ENCODE measurements at regions not wholly inside any gene's neighbourhood (a gene's known extent, or its start where the extent isn't known, plus 50 kb on each side); places are given as distances from the start of the nearest gene placed in this dataset.

DNA sequence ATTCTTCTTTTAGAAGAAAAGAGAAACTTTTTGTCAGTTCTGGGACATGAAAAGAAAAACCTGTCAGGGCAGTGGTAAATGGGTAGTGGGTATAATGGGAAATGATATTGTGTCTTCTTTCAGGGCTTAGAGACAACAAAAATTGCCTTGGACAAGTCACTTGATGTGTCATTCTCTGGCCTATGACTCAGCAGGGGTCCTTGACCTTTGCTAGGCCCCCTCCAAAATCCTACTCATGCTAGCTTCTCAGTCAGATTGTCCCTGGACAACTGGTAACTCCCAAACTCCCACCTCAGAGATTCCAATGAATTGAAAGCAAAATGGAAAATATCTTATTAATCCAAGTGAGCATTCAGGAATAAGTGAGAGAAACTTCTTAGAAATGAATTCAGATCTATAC, 258.8 kb upstream of the SPRY2 start:
- DNase-seq, result no peak

DNA sequence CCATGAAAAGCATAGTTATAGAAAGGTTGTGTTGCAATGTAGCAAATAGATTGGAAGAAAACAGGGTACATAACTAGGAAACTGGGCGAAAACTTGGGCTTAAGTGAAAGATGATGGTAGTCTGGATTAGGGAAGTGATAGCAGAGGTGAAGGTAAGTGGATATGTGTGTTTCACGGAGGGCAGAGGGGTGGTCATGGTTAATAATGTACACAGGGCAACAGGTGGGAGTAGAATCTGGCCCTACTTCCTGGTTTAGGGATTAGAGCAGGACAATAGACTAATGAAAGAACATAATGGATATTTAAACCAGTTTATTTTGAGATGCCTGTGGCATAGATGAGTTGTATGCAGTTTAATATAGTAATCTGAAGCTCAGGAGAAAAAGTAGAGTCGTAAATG, 257.3 kb upstream of the SPRY2 start:
- DNase-seq, result no peak

DNA sequence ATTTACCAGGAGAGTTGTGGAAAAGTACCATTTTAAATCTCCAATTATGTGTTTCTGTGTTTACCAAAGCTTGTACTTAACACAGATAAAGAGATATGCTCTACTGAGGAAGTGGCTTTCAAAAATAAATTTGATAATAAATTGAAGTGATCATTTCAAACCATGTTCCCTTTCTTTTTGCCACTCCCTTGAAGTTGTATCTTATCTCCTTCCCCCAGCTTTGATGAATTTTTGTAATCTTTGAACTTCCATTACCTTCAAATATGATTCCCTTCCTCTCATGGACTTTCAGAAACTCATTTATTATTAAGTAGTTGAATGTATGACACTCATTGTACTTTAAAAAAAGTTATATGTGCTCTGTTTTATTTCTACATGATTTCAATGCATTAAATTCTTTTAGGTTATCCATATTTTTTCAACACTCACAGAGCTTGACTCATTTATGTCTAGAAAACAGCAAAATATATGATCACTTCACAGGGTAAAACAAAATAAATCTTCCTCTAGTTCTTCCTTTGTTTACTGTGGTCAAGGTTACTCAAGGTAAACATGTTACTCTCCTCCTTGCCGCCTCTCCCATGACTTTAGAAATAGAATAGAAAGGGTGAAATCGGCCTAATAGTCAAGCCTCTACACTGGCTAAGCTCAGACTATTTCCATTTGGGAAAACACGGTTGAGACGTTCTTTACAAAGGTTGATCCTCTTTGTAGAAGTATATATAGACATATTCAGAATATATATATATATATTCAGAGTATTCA, 251.2 kb upstream of the SPRY2 start:
- DNase-seq, result no peak

DNA sequence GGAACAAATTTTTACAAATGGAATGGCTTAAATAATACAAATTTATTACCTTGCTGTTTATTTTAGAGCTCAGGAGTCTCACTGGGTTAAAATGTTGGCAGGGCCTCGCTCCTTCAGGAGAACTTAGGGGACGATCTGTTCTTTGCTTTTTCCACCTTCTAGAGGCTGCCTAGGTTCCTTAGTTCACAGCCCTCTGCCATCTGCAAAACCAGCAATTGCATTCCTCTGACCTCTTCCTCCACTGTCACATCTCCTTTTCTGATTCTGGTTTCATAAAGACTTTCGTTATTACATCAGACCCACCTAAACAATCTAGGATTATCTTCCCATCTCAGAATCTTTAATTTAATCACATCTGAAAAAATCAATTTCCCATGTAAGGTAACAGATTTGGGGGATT, 249.6 kb upstream of the SPRY2 start:
- no peak for DNase-seq

DNA sequence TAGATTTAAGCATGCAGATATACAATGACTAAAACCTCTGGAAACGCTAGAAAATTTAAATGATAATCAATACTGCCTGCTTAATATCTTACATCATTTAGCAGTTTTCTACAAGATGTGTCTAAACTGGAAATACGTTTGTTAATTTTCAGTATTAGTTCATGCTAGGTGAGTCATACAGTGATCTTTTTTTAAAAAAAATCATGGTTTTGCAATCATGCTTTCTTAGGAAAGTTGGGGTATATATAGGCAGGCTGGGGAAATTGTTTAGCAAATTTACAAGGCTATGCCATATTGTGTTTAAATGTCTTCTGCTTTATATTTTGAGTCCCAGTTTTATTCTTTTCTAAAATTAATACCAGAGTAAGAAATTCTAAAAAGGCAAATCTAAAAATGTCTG, 245.4 kb upstream of the SPRY2 start:
- DNase-seq, result no peak

DNA sequence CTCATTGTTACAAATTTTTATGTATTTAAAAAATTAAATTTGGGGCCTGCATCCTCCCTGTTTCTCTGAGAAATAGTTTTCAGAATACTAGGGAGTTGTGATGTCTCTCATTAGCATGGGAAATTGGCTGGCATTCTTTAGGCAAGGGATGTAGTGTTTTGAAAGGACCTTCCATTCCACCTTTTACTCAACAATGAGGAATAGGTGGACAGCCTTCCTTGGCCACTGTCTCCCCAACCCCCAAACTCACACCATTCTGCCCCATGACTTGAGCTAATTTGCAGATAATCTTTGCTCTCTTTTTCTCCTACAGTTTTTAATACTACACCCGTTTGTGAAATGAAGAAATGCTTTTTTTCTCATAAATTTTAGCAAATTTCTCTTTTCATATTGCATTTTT, 244.6 kb upstream of the SPRY2 start:
- no peak for DNase-seq

DNA sequence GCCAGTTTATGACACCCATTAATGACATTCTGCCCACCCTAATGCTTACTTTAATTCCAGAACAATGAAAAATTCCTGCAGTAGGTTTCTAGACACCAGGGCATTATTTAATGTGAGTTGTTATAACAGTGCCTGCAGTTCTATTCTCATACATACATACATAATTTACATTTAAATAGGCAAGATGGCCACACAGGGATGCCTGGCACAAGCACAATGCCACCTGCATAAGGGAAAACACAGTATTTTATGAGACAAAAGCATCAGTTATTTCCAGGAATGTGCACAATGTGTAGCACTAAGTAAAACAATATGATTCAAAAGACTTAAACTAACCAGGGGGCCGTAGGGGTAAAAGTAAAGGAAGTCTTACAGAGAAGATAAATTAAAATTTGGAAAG, 243.9 kb upstream of the SPRY2 start:
- DNase-seq, result no peak

DNA sequence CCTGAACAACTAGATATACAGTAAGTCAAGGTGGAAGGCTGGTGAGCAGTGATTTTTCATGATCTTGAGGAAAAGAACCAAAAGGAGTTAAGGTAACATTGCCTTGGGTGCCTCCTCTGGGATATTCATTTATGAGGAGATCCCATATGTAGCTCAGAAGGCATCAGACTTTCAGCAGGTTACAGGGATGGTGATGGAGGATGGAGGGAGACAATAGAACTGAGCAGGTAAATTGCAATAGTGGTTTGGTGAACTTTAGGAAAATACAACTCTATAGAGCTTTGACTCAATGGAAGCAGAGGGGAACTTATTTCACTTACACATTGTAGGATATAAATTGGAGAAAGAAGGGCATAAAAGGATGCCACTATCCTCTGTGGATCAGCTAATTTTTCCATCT, 243.4 kb upstream of the SPRY2 start:
- DNase-seq, result no peak

DNA sequence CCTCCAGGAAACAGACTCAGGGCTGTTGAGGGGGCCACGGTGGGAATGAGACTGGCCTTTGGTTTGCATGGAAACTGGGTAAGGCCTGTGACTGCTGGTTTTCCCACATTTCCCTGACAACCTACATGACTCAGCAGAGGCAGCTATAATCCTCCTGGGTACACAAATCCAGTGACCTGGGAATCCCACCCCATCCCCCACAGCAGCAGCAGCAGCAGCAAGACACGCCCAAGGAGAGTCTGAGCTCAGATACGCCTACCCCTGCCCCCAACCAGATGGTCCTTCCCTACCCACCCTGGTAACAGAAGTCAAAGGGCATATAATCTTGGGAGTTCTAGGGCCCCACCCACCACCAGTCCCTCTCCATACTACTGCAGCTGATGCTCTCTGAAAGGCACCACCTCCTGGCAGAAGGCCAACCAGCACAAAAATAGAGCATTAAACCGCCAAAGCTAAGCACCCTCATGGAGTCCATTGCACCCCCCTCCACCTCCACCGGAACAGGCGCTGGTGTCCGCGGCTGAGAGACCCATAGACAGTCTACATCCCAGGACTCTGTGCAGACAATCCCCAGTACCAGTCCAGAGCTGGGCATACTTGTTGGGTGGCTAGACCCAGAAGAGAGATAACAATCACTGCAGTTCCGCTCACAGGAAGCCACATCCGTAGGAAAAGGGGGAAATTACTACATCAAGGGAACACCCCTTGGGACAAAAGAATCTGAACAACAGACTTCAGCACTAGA, 237.2 kb upstream of the SPRY2 start:
- DNase-seq, result no peak

DNA sequence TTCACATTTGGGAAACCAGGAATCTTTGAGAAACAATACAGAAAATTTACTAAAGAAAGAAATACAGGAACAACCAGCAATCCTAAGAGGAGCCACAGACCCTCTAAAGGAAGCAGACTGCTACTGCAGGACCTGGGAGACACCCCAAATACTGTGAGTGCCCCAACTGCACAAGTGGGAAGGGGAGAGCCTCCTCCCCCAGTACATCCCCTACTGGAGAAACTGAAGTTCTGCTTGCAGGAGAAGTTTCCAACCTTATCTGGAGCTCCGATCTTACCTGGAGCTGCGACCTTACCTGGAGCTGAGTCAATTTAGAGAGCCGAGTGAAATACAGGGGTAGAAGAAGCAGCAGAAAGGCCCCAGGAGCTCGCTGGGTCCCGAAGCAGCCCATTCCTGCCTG, 236.4 kb upstream of the SPRY2 start:
- no peak for DNase-seq

DNA sequence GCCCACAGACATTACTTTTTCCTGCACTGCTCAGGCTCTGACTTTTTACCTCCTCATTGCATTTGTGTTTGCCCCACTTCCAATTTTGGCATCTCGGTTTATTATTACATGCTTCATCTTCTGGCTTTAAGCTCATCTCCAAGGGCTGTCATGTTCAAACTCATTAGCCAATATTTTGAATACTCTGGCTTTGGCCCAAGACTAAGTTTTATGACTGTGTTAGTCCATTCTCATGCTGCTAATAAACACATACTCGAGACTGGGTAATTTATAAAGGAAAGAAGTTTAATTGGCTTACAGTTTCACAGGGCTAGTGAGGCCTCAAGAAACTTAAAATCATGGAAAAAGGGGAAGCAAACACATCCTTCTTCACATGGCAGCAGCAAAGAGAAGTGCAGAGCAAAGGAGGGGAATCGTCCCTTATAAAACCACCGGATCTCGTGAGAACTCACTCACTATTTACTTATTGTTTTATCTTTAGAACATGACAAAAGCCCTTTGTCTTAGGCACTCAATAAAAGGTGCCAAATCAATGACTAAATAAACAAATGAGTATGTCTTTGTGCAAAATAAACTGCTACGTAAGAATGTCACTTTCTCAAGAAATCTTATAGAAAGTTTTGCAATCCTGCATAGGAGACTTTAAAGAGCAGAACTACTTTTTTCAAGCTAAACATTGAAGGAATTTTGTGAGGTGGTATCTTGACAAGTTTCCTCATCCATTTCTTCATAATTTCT, 233.4 kb upstream of the SPRY2 start:
- DNase-seq, result no peak

DNA sequence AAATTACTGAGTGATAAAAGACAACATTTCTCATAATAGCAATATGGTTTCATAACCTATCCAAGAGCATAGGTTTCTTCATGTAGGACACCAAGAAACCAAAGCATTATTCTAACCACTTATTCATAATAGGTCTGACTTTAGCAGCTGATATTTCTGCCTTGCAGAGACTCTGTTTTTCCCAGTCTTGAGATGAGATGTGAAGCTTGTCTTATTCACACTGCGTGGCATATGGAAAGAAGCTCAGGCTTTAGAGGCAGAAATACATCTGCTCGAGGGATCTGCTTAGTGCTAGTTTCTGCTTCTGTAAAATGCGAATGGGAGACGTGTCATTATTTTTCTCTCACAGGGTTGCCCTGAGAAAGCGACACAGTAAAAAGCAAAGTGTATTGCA, 232.0 kb upstream of the SPRY2 start:
- no peak for DNase-seq

DNA sequence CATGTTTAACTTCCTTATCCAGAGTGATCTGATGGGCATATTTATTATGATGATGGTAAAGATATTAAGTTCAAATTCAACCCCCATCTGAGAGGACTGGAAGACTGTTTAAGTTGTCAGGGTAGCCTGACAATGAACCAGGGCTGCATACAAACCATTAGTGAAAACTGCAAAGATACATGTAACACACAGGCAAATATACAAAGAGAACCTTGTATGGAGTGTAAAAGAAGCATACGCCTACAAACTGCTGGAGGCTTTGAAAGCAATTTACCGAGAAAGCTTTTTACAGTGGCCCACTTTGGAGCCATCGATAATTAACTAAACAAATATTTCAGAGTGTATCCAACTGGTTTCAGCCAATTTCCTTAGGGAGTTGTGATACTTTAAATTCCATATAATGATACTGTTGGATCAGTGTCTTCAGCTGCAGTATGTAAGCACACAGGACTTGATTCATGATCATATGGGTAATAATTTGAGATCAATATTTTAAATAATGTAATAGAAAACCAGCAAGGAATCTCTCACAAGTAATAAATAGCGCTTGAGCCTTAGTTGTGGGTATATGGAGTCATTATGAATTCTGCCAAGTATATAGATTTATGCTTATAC, 231.5 kb upstream of the SPRY2 start:
- no peak for DNase-seq

DNA sequence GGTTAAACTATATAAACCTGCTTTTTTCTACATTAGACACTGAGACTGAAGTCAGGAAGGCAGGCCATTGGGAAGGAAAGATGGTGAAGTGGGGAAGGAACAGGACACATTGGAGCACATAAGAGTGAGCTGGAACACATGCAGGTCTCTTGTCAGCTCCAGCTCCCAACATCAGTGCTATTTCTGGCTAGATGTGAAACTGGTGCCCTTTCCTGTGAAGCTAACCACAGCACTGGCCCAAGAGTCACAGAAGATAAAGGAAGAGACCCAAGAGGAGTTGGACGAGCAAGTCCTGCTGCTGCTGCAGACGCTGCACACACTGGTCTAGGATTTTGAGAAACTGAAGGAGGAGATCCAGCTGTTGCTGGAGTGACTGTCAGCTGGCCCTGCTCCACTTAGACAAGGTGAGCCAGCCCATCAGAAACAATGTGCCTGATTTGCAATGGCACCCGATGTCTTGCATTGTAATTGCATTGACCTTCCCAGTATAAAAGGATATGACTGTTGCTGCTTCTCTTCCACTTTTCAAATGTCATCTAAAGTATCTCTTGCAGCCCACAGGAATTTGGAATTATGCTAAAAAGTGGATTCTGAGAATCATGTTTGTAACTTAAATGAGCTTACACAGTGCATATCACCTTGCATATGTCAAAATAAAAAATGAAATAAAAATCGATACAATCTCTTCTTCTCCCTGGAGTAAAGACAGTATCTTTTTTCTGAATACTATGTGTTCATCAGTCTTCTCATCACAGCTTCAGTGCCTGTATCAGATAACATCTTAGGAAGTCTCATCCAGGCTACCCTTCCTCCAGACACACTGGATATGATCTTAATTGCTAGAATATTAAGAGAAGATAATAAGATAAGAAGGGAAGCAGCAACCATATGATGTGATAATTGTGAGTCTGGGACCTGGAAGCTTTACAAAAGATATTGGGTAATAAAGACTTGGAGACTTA, 230.7 kb upstream of the SPRY2 start:
- DNase-seq, result no peak

DNA sequence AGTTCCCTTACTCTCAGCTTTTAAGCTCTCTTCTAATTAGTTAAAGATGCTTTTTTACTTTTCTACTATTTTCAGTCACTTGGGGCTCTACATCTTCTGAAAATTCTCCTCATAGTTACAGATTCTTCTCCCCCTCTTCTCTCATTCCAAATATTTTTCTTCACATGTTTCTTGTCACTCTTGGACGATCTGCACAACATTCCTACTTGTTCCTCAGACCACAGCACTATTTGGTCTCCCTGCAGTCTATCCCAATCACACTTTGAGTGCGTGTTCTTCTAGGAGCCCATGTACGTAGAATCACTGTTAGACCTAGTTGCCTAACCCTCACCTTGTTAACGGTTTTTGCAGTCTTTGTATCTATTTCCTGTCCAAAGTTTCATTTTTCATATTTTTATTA, 222.5 kb upstream of the SPRY2 start:
- no peak for DNase-seq

DNA sequence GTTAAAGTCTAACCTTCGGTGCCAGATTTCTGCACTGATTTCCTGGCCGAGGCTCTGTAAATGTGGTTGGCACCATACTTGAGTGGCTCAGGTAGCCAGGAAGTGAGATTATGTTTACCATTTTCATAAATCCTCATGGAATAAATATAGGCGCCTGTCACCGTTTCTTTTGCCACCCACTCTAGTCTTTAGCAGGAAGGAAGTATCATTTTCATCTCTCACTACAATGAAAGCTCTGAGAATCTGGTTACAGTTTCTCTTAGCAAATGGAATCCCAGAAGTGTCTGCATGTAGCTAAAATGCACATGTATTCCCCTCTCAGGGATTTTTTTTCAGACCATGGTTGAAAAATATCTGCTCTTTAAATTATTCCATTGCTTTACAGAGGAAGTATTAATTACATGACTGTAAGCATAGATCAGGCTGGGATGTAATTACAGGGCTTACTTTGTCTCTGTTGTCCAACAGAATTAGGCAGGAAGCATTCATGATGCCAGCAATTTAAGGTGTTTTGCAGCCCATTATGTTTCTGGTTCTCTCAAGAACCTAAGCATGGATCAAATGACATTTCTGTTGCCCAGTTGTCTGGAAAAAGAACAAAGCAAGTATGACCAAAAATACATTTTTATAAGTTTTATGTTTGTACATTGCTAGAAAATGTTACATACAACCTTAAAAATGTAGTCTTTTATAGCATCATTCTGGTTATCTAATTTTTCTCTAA, 221.7 kb upstream of the SPRY2 start:
- DNase-seq, result no peak

DNA sequence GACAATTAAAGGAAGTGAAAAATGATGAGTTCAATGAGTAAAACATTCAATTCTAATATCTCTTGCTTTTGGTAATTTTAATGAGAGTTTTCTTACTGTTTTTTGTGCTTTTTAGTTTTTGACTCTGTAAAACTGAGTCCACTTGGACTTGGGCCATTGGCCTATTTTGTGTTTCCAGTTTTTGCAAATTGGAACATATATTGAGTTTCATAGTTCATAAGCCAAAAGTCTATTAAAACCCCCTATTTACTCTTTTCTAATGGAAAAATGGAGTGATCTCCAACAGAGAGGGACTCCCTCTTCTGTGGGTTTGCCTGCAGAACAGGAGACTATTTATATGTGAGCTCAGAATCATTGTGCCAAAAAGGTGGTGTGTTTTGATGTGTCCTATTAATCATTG, 219.7 kb upstream of the SPRY2 start:
- no peak for DNase-seq

DNA sequence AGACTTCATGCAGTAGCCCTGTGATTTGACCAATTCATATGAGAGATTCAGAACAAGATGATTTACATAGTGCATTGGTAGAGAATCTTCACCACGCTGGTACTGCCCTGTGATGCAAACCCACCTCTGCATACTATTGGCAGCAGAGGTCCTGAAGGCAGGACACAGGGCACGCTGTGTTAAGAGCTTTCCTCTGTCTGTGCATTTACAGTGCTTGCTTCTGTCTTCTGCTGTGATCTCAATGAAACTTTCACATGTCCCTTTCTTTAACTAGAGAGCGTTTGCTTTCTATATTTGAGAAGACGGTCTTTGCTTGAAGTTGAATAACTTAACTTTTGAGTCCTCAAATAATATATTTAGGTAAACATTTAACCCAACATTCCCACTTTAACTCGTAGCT, 219.0 kb upstream of the SPRY2 start:
- DNase-seq, result no peak

DNA sequence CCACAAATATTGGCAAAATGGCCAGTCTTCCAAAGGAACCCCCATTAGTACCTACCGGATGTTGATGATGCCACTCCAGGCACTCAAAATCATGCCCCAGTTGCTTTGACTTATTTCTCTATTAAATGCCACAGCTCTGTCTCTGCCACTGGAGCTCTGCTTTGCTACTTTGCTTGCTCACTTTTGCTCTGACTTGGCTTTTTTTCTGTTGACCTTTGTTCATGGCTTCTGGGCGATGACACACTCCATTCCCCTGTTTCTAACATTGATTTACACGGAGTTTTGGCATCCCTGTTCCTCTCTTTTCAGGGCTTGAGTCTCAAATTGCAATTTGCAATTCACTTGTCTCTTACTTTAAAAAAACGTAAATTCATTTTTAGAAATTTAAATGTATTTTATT, 217.1 kb upstream of the SPRY2 start:
- DNase-seq, result no peak

DNA sequence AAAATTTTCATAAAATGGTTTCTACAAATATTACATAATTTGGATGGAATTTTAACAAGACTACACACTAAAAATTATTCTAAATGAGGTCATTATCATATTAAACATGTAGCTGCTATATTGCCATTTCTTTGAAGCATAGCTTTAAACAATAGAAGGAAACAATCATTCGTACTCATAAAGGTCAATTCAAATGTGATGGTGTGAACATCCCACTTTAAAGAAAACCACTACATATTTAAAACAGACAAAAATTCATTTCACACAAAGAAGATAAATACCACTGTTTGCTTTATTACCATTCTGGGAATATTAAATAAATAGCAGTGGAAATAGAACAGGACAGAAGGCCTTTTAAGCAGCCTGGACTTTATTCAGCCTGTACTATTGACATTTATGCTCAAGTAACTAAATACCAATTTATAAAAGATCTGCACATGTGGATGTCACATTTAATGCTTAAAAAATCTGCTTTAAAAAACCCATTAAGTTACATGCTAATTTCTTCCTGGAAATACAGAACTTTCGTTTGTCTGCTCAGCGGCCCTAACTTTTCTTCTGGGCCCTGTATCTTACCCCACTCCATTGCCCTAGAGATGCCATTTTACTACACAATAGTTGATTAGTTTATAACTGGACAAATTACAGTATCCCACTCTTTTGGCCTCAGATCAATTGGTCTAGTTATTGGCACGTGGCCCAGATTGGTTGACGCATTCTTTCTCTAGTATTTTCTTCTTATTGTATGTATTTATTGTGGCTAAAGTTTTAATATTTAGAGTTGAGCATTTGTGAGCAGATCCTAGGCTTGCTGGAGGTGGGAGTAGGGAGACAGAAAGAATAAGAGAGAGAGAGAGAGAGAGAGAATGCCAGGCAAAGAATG, 215.1 kb upstream of the SPRY2 start:
- DNase-seq, result no peak

Data from CD4-positive, alpha-beta T cell treated with Interleukin-17A for 4 hours (primary cell).